HCT116 (cell line): ENCODE measurements at regions not wholly inside any gene's neighbourhood (a gene's known extent, or its start where the extent isn't known, plus 50 kb on each side); places are given as distances from the start of the nearest gene placed in this dataset.

Experiments
- EGR1 ChIP-seq: IDR thresholded peaks from 2 replicates; pipeline ENCODE4 v1.6.1; 2012; ENCODE audit warnings: low read depth
- EZH2 ChIP-seq: fragments of 200-600 bp; sonication (generic); IDR thresholded peaks from 2 replicates; pipeline ENCODE4 v1.6.1; 2017; ENCODE audit warnings: antibody characterized with exemption, mixed run types
- MAX ChIP-seq: IDR thresholded peaks from 2 replicates; pipeline ENCODE4 v1.6.1; 2012
- POLR2A ChIP-seq: IDR thresholded peaks from 2 replicates; pipeline ENCODE4 v1.7.0; 2011; ENCODE audit warnings: borderline replicate concordance; ENCODE audit not compliant: insufficient read depth, insufficient read length; ENCODE audit errors: extremely low read depth
- RAD21 ChIP-seq: IDR thresholded peaks from 2 replicates; pipeline ENCODE4 v1.6.1; 2012; ENCODE audit warnings: low read depth, mild to moderate bottlenecking
- REST ChIP-seq: IDR thresholded peaks from 2 replicates; pipeline ENCODE4 v1.6.1; 2012; ENCODE audit warnings: low read depth
- SRF ChIP-seq: IDR thresholded peaks from 2 replicates; pipeline ENCODE4 v1.6.1; 2012; ENCODE audit warnings: low read depth
- TF ChIP-seq, protein P1 (sequence below), 3 experiments: fragments of 200-600 bp in 1 of 3; sonication (generic) in 1 of 3; IDR thresholded peaks in 2 of 3; conservative IDR thresholded peaks in 1 of 3; 2 replicates each; pipeline ENCODE4 v1.5.1; 2012 to 2017; ENCODE audit warnings: low read depth in 2 of 3, low read length in 2 of 3, antibody characterized with exemption in 1 of 3, borderline replicate concordance in 1 of 3, control low read depth in 1 of 3, mild to moderate bottlenecking in 1 of 3, mixed read lengths in 1 of 3, mixed run types in 1 of 3, moderate library complexity in 1 of 3; ENCODE audit not compliant: insufficient read depth in 1 of 3

DNA sequence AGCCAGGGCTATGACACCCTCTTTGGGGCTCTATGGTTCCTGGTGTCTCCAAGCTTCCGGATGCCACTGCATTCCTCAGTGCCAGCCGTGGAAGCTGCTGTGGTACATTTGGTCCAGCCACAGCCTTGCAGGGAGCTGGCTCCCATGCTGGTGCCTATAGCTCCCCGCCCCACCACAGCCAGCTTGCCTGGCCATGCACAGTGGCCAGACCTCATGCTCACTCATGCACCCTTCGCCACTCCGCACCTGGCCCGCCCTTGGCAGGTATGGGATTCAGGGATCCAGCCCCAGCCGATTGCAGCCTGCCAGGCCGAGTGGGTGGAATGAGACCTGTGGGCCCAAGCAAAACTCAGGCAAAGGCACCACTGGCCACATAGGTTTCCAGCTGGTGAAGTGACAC, 354.8 kb downstream of the GRIA2 start:
- TF ChIP-seq REST (no peak), POLR2A (no peak), RAD21 (no peak), EZH2 (no peak), EGR1 (no peak), SRF (no peak), MAX (no peak)
- TF ChIP-seq, protein P1, sequence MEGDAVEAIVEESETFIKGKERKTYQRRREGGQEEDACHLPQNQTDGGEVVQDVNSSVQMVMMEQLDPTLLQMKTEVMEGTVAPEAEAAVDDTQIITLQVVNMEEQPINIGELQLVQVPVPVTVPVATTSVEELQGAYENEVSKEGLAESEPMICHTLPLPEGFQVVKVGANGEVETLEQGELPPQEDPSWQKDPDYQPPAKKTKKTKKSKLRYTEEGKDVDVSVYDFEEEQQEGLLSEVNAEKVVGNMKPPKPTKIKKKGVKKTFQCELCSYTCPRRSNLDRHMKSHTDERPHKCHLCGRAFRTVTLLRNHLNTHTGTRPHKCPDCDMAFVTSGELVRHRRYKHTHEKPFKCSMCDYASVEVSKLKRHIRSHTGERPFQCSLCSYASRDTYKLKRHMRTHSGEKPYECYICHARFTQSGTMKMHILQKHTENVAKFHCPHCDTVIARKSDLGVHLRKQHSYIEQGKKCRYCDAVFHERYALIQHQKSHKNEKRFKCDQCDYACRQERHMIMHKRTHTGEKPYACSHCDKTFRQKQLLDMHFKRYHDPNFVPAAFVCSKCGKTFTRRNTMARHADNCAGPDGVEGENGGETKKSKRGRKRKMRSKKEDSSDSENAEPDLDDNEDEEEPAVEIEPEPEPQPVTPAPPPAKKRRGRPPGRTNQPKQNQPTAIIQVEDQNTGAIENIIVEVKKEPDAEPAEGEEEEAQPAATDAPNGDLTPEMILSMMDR (IDR thresholded peaks at IDR 0.05 in 2 of 3, conservative IDR thresholded peaks at IDR 0.05 in 1 of 3; ENCODE audit: borderline replicate concordance in 1 of 3, insufficient read depth in 1 of 3, low read depth in 2 of 3, low read length in 2 of 3) = no peak
